B cell (primary cell): ENCODE measurements at regions not wholly inside any gene's neighbourhood (a gene's known extent, or its start where the extent isn't known, plus 50 kb on each side); places are given as distances from the start of the nearest gene placed in this dataset.

Experiments used
- ATAC-seq: fragments of 200-7000 bp; cut with Tn5 transposase; one replicate; pipeline ENCODE4 v1.10.0; 2021; ENCODE audit warnings: low read depth, mild to moderate bottlenecking, moderate number of reproducible peaks, moderate library complexity
- CTCF ChIA-PET: fragments of 350-600 bp; sonication (Branson Sonifier 250); formaldehyde crosslinking; loops from one replicate; lab custom pipeline; 2021; ENCODE audit warnings: antibody characterized with exemption, inconsistent platforms; lab: Charles Lee
- POLR2A ChIA-PET: fragments of 350-600 bp; sonication (Branson Sonifier 250); formaldehyde crosslinking; loops from one replicate; lab custom pipeline; 2021; ENCODE audit warnings: antibody characterized with exemption; lab: Charles Lee
- DNase-seq: peaks from one replicate; pipeline ENCODE4 v3.0.0; 2013
- H2AFZ ChIP-seq: 2 replicates; pipeline ENCODE4 v1.6.1; 2012; ENCODE audit warnings: mild to moderate bottlenecking, low read depth, low read length; ENCODE audit not compliant: insufficient read depth, poor library complexity, severe bottlenecking
- H3K27ac ChIP-seq, 2 donors: 1 replicate in 1 of 2; 2 replicates in 1 of 2; pipeline ENCODE4 v1.5.1; 2012 to 2013; ENCODE audit warnings: low read length in 2 of 2, mild to moderate bottlenecking in 2 of 2, moderate library complexity in 1 of 2
- H3K27me3 ChIP-seq, 4 experiments: fragments of 200-600 bp in 1 of 4; sonication (generic) in 1 of 4; replicated peaks in 1 of 4; 1 replicate in 2 of 4; 2 replicates in 2 of 4; pipeline versions ENCODE4 v1.6.1 to v1.7.0; 2013 to 2016; ENCODE audit warnings: low read length in 3 of 4, mild to moderate bottlenecking in 2 of 4, mixed read lengths in 1 of 4, moderate library complexity in 1 of 4; ENCODE audit not compliant: insufficient read depth in 4 of 4, control insufficient read depth in 3 of 4; ENCODE audit errors: control extremely low read depth in 1 of 4
- H3K36me3 ChIP-seq, 2 experiments: replicated peaks in 1 of 2; 1 replicate in 1 of 2; 2 replicates in 1 of 2; pipeline versions ENCODE4 v1.6.1 to v1.7.1; 2013; ENCODE audit warnings: low read length in 1 of 2; ENCODE audit not compliant: insufficient read depth in 2 of 2, control insufficient read depth in 1 of 2; ENCODE audit errors: control extremely low read depth in 1 of 2, extremely low read depth in 1 of 2
- H3K4me1 ChIP-seq, 2 donors: fragments of 200-600 bp in 1 of 2; sonication (generic) in 1 of 2; 1 replicate in 1 of 2; 2 replicates in 1 of 2; pipeline versions ENCODE4 v1.5.1 to v1.6.1; 2013 to 2017; ENCODE audit warnings: low read length in 2 of 2; ENCODE audit not compliant: control insufficient read depth in 2 of 2, insufficient read depth in 2 of 2
- H3K4me2 ChIP-seq: replicated peaks from 2 replicates; pipeline ENCODE3; 2012; ENCODE audit warnings: mild to moderate bottlenecking, low read depth, low read length; ENCODE audit not compliant: poor library complexity, severe bottlenecking
- H3K4me3 ChIP-seq, 5 experiments: fragments of 200-600 bp in 1 of 5; sonication (generic) in 1 of 5; 1 replicate in 3 of 5; 2 replicates in 2 of 5; pipeline versions ENCODE4 v1.5.1 to v1.7.0; 2011 to 2016; ENCODE audit warnings: low read length in 4 of 5, mild to moderate bottlenecking in 4 of 5, low read depth in 2 of 5, control low read depth in 1 of 5, moderate library complexity in 1 of 5; ENCODE audit not compliant: insufficient read depth in 1 of 5; ENCODE audit errors: control extremely low read depth in 1 of 5, extremely low read depth in 1 of 5
- H3K79me2 ChIP-seq: fragments of 200-600 bp; sonication (generic); one replicate; pipeline ENCODE4 v1.6.0; 2016; ENCODE audit warnings: low read length; ENCODE audit not compliant: control insufficient read depth, insufficient read depth
- H3K9ac ChIP-seq: fragments of 200-600 bp; sonication (generic); 2 replicates; pipeline ENCODE4 v1.6.1; 2017; ENCODE audit warnings: mild to moderate bottlenecking, low read length, moderate library complexity
- H3K9me3 ChIP-seq, 3 donors: one replicate each; pipeline versions ENCODE4 v1.6.1 to v1.7.1; 2013; ENCODE audit warnings: low read length in 2 of 3; ENCODE audit not compliant: control insufficient read depth in 2 of 3, insufficient read depth in 1 of 3; ENCODE audit errors: control extremely low read depth in 1 of 3
- H4K20me1 ChIP-seq: 2 replicates; pipeline ENCODE4 v1.6.0; 2012; ENCODE audit warnings: mild to moderate bottlenecking, low read length; ENCODE audit not compliant: insufficient read depth, control insufficient read depth, poor library complexity, severe bottlenecking
- H3K27ac Mint-ChIP-seq: one replicate; pipeline ENCODE4 v1.8.0; 2021; ENCODE audit warnings: mixed read lengths
- H3K27me3 Mint-ChIP-seq: one replicate; pipeline ENCODE4 v1.8.0; 2021; ENCODE audit warnings: mixed read lengths
- H3K4me1 Mint-ChIP-seq: one replicate; pipeline ENCODE4 v1.8.0; 2021; ENCODE audit warnings: mixed read lengths
- H3K4me3 Mint-ChIP-seq: one replicate; pipeline ENCODE4 v1.8.0; 2021; ENCODE audit warnings: mixed read lengths
- H3K9me3 Mint-ChIP-seq: one replicate; pipeline ENCODE4 v1.8.0; 2022; ENCODE audit warnings: mixed read lengths; ENCODE audit not compliant: insufficient read depth
- CTCF ChIP-seq: fragments of 200-600 bp; IDR thresholded peaks from one replicate; pipeline ENCODE4 v1.8.0; 2022; ENCODE audit warnings: antibody characterized with exemption, mild to moderate bottlenecking
- EZH2 ChIP-seq: IDR thresholded peaks from 2 replicates; pipeline ENCODE4 v1.6.1; 2012; ENCODE audit warnings: borderline replicate concordance, low read depth, mild to moderate bottlenecking, moderate library complexity, low read length; ENCODE audit not compliant: insufficient read depth, poor library complexity, severe bottlenecking
- WGBS: methylation state at CpG from one replicate; pipeline ENCODE4 v1.1.5; 2013; ENCODE audit warnings: missing lambda C conversion rate; ENCODE audit not compliant: insufficient coverage; 5-methylcytosine and 5-hydroxymethylcytosine counted together
- intact Hi-C: fragments of 100-400 bp; cut with micrococcal nuclease; formaldehyde crosslinking; loops from one replicate; pipeline ENCODE4 v1.10.0; 2022

GRCh38 chr12:67137256-67137655 lies 131.9 kb upstream of the CAND1 start:
- intact Hi-C loops: no loop called here
- no peak overlapping the region for H3K4me2 ChIP-seq
- Mint-ChIP-seq H3K27ac (no peak overlapping the region), H3K9me3 (no peaks in the 10 kb centered on the region), H3K4me1 (no peaks in the 10 kb centered on the region), H3K4me3 (no peak overlapping the region), H3K27me3 (peaks cover 20% of the 10 kb centered on the region)
- no peaks in the 10 kb centered on the region for H3K4me1 ChIP-seq
- H3K27me3 ChIP-seq: peaks cover 0 to 3% (median 1%) of the 10 kb centered on the region in 4 experiments
- ChIA-PET CTCF (no interaction called here), POLR2A (no interaction called here)
- no peak overlapping the region for H3K9ac ChIP-seq
- H2AFZ ChIP-seq: no peak overlapping the region
- ATAC-seq: no peak
- H3K36me3 ChIP-seq: no peaks in the 10 kb centered on the region
- no peaks in the 10 kb centered on the region for H3K9me3 ChIP-seq
- TF ChIP-seq EZH2 (no peak), CTCF (no peak)
- DNase-seq: no peak
- H3K4me3 ChIP-seq: no peak overlapping the region
- no peak overlapping the region for H3K27ac ChIP-seq
- WGBS: 100% methylated on average over 1 of the region's 1 CpG
- no peaks in the 10 kb centered on the region for H4K20me1 ChIP-seq
- H3K79me2 ChIP-seq: no peaks in the 10 kb centered on the region

- 56% methylated on average over 1 of the region's 1 CpG for WGBS
- H3K36me3 ChIP-seq: no peaks in the 10 kb centered on the region
- TF ChIP-seq CTCF: no peak
- no peak for TF ChIP-seq EZH2
- H3K4me3 ChIP-seq: no peak overlapping the region
- Mint-ChIP-seq H3K4me3 (no peak overlapping the region), H3K27me3 (peaks cover 23% of the 10 kb centered on the region), H3K4me1 (no peaks in the 10 kb centered on the region), H3K27ac (no peak overlapping the region), H3K9me3 (no peaks in the 10 kb centered on the region)
- H3K4me1 ChIP-seq: no peaks in the 10 kb centered on the region
- DNase-seq (no peak), ATAC-seq (no peak)
- no peak overlapping the region for H3K9ac ChIP-seq
- POLR2A ChIA-PET: no interaction called here
- no peaks in the 10 kb centered on the region for H4K20me1 ChIP-seq
- CTCF ChIA-PET: interaction anchor here (1.0 kb wide), 1 partner anchor 20 kb away, joined by 3 read pairs; no protein-coding TSS in a partner anchor
- H3K27me3 ChIP-seq: peaks cover 0 to 6% (median 0%) of the 10 kb centered on the region in 4 experiments
- H3K79me2 ChIP-seq: no peaks in the 10 kb centered on the region
- H3K4me2 ChIP-seq: no peak overlapping the region
- intact Hi-C loops: no loop called here
- H3K27ac ChIP-seq: no peak overlapping the region
- H3K9me3 ChIP-seq: no peaks in the 10 kb centered on the region
- no peak overlapping the region for H2AFZ ChIP-seq
Observed at GRCh38 chr12:67141296-67142018, 127.7 kb upstream of the CAND1 start.
